ENCODE measurements at regions not wholly inside any gene's neighbourhood (a gene's known extent, or its start where the extent isn't known, plus 50 kb on each side); places are given as distances from the start of the nearest gene placed in this dataset.

DNA sequence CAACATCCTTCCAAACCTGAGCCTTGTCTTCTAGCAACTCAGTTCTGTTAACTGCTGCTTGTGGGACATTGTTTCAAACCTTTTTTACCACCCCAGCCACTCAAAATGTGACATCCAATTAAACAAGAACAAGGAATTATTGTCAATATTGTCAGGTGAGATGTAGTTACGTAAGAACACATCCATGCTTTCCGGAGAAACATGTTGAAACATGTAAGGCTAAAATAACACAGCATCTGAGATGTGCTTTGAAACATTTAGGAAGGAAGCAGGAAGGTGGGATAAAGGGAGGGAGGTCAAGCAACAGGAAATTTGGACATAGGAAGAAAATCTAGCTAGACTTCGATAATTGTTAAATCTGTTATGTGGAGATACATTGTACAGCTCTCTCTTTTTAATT lies 50.9 kb upstream of the PRICKLE2 start:
- TF ChIP-seq, protein P1, sequence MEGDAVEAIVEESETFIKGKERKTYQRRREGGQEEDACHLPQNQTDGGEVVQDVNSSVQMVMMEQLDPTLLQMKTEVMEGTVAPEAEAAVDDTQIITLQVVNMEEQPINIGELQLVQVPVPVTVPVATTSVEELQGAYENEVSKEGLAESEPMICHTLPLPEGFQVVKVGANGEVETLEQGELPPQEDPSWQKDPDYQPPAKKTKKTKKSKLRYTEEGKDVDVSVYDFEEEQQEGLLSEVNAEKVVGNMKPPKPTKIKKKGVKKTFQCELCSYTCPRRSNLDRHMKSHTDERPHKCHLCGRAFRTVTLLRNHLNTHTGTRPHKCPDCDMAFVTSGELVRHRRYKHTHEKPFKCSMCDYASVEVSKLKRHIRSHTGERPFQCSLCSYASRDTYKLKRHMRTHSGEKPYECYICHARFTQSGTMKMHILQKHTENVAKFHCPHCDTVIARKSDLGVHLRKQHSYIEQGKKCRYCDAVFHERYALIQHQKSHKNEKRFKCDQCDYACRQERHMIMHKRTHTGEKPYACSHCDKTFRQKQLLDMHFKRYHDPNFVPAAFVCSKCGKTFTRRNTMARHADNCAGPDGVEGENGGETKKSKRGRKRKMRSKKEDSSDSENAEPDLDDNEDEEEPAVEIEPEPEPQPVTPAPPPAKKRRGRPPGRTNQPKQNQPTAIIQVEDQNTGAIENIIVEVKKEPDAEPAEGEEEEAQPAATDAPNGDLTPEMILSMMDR (IDR thresholded peaks at IDR 0.05): no peak
- no peak overlapping the region for H3K4me2 ChIP-seq (replicated peaks; ENCODE audit: extremely low read depth, low read length, poor library complexity, severe bottlenecking)
- H3K27ac Mint-ChIP-seq: peak overlapping the region in 1 of 7 donors; percentile 59
- intact Hi-C loops (cut with micrococcal nuclease): no loop called here
- no peaks in the 10 kb centered on the region for H3K9me3 ChIP-seq (replicated peaks in 1 of 2; ENCODE audit: control insufficient read depth in 1 of 2, insufficient read depth in 1 of 2, low read length in 2 of 2)
- H3K27ac ChIP-seq (ENCODE audit: low read depth in 1 of 2, low read length in 2 of 2): no peak overlapping the region
- no peak for DNase-seq
- H3K9me3 Mint-ChIP-seq: peaks cover 0 to 5% (median 2%) of the 10 kb centered on the region in 7 donors
- no peaks in the 10 kb centered on the region for H4K20me1 ChIP-seq (ENCODE audit: insufficient read depth, low read length)
- no peaks in the 10 kb centered on the region for H3K4me1 ChIP-seq (ENCODE audit: control insufficient read depth in 1 of 2, insufficient read depth in 2 of 2, low read length in 2 of 2)
- no peak overlapping the region for H3K9ac ChIP-seq (ENCODE audit: insufficient read depth, low read length, poor library complexity, severe bottlenecking)
- H3K4me3 Mint-ChIP-seq: no peak overlapping the region
- H2AFZ ChIP-seq (ENCODE audit: insufficient read depth, low read depth, low read length, poor library complexity, severe bottlenecking): no peak overlapping the region
- H3K36me3 ChIP-seq (replicated peaks in 1 of 2; ENCODE audit: control insufficient read depth in 1 of 2, insufficient read depth in 2 of 2, low read length in 2 of 2): no peaks in the 10 kb centered on the region
- no peak overlapping the region for H3K4me3 ChIP-seq (replicated peaks in 1 of 3; ENCODE audit: low read depth in 2 of 3, low read length in 3 of 3)
- H3K27me3 ChIP-seq (ENCODE audit: control insufficient read depth in 2 of 2, insufficient read depth in 2 of 2, low read length in 2 of 2): no peaks in the 10 kb centered on the region
- no peaks in the 10 kb centered on the region for H3K36me3 Mint-ChIP-seq
- no peaks in the 10 kb centered on the region for H3K4me1 Mint-ChIP-seq
- H3K79me2 ChIP-seq (ENCODE audit: insufficient read depth, low read length): no peaks in the 10 kb centered on the region
- 89% methylated on average over 2 of the region's 3 CpGs for WGBS (ENCODE audit: insufficient coverage)
- H3K27me3 Mint-ChIP-seq (ENCODE audit: low read depth in 3 of 3): peaks cover 0 to 5% (median 0%) of the 10 kb centered on the region in 3 donors

Measured in CD14-positive monocyte (primary cell).